ENCODE measurements at regions not wholly inside any gene's neighbourhood (a gene's known extent, or its start where the extent isn't known, plus 50 kb on each side); places are given as distances from the start of the nearest gene placed in this dataset.

DNA sequence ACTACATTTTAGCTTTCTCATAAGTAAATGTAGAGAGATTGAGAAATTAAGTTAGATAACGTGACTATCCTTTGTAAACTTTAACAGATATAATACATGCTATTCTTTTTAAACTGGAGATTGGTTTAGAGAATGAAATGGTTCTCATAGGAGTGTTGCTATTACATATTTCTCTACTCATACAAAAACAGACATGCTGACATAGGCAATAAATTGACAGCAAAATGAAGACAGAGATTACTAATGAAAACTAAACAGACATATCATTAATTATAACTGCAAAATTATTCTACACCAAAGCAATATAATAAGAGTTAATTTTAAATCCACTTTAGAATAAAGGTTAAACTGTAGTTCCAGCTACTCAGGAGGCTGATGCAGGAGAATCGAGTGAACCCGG lies 227.6 kb downstream of the CBLN2 start:
- ATAC-seq (no peak), DNase-seq (no peak)
- H3K27me3 Mint-ChIP-seq (ENCODE audit: low read depth), result no peaks in the 10 kb centered on the region
- no peaks in the 10 kb centered on the region for H3K4me1 Mint-ChIP-seq (ENCODE audit: low read depth)
- H3K4me3 Mint-ChIP-seq, result no peak overlapping the region
- H3K36me3 Mint-ChIP-seq (ENCODE audit: insufficient read depth), result no peaks in the 10 kb centered on the region
- peaks cover 19% of the 10 kb centered on the region for H3K9me3 Mint-ChIP-seq

- Mint-ChIP-seq H3K27me3 (ENCODE audit: low read depth) (no peaks in the 10 kb centered on the region), H3K4me3 (no peak overlapping the region), H3K4me1 (ENCODE audit: low read depth) (no peaks in the 10 kb centered on the region), H3K9me3 (peaks cover 13% of the 10 kb centered on the region), H3K36me3 (ENCODE audit: insufficient read depth) (no peaks in the 10 kb centered on the region)
- DNase-seq, result no peak
- no peak for ATAC-seq
These were observed 260.8 kb downstream of the CBLN2 start for GRCh38 chr18:72283148-72283925.

GRCh38 chr18:72273025-72273424 lies 271.1 kb downstream of the CBLN2 start:
- H3K36me3 Mint-ChIP-seq (ENCODE audit: insufficient read depth), result no peaks in the 10 kb centered on the region
- H3K4me3 Mint-ChIP-seq, result no peak overlapping the region
- H3K9me3 Mint-ChIP-seq, result peaks cover 24% of the 10 kb centered on the region

DNA sequence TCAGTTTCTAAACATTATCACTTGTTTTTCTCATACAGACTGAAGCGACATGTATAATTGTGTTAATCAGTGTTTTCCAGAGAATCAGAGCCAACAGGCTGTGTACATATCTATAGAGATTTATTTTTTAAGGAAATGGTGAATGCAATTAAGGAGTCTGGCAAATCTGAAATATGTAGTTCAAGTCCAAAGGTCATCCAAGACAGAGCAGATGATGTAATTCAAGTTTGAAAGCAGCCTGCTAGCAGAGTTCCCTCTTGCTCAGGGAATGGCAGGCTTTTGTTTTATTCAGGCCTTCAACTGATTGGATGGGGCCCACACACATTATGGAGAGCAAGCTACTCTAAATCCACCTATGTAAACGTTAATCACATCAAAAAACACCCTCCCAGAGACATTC lies 282.6 kb downstream of the CBLN2 start:
- DNase-seq (no peak), ATAC-seq (no peak)
- Mint-ChIP-seq H3K4me1 (ENCODE audit: low read depth) (no peaks in the 10 kb centered on the region), H3K4me3 (no peak overlapping the region), H3K36me3 (ENCODE audit: insufficient read depth) (no peaks in the 10 kb centered on the region), H3K27me3 (ENCODE audit: low read depth) (no peaks in the 10 kb centered on the region), H3K9me3 (no peaks in the 10 kb centered on the region)

More at GRCh38 chr18:72273025-72273424, 271.1 kb downstream of the CBLN2 start:
- Mint-ChIP-seq H3K27me3 (ENCODE audit: low read depth) (no peaks in the 10 kb centered on the region), H3K4me1 (ENCODE audit: low read depth) (no peaks in the 10 kb centered on the region)
- no peak for ATAC-seq
- DNase-seq, result no peak

- Mint-ChIP-seq H3K36me3 (ENCODE audit: insufficient read depth) (no peaks in the 10 kb centered on the region), H3K27me3 (ENCODE audit: low read depth) (no peaks in the 10 kb centered on the region), H3K9me3 (peaks cover 5% of the 10 kb centered on the region), H3K4me1 (ENCODE audit: low read depth) (no peaks in the 10 kb centered on the region), H3K4me3 (no peak overlapping the region)
- DNase-seq, result no peak
- ATAC-seq, result no peak
These were observed 298.1 kb downstream of the CBLN2 start for GRCh38 chr18:72246076-72246475.

DNA sequence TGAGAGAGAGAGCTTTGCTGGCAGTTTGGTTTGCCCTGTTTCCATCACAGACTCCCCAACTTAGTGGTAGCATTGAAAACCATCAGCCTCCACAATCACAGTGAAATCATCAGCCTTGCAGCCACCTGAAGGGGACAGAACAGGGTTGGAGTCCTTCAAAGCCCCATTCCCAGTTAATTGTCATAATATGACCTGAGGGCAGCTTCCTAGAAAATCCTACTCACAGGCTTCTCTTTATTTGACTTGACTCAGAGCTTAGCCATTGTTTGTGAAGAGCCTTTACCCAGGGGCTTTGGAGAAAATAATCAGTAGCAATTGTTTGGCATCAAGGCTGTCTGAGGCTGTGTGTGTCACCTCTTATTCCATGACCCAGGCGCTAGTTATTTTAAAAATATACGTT lies 308.7 kb downstream of the CBLN2 start:
- H3K4me1 Mint-ChIP-seq (ENCODE audit: low read depth), result no peaks in the 10 kb centered on the region
- no peaks in the 10 kb centered on the region for H3K27me3 Mint-ChIP-seq (ENCODE audit: low read depth)
- no peak for ATAC-seq
- peaks cover 6% of the 10 kb centered on the region for H3K9me3 Mint-ChIP-seq
- no peak overlapping the region for H3K4me3 Mint-ChIP-seq
- no peak for DNase-seq
- H3K36me3 Mint-ChIP-seq (ENCODE audit: insufficient read depth), result no peaks in the 10 kb centered on the region

DNA sequence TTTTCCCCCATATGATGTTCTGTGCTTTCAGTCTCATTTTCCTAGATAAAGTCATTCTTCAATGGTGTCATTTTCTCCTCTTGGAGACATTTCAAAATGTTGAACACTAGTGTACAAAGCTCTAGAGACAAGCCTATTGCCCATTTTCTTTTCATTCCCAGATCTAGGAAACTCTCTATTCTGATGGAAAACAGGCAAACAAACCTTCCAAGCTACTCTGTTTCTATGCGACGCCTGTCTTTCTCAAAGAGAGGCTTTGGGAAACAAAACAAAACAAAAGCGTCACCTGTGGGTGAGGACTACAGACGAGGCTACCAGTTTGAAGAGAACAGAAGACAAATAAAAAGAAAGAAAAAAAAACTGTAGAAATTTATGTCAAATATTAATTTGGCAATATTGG lies 311.0 kb downstream of the CBLN2 start:
- DNase-seq (no peak), ATAC-seq (no peak)
- Mint-ChIP-seq H3K27me3 (ENCODE audit: low read depth) (no peaks in the 10 kb centered on the region), H3K4me3 (no peak overlapping the region), H3K36me3 (ENCODE audit: insufficient read depth) (no peaks in the 10 kb centered on the region), H3K9me3 (peaks cover 6% of the 10 kb centered on the region), H3K4me1 (ENCODE audit: low read depth) (no peaks in the 10 kb centered on the region)

- no peaks in the 10 kb centered on the region for H3K27me3 Mint-ChIP-seq (ENCODE audit: low read depth)
- H3K36me3 Mint-ChIP-seq (ENCODE audit: insufficient read depth), result no peaks in the 10 kb centered on the region
- no peaks in the 10 kb centered on the region for H3K4me1 Mint-ChIP-seq (ENCODE audit: low read depth)
- ATAC-seq (no peak), DNase-seq (no peak)
- H3K9me3 Mint-ChIP-seq, result peaks cover 6% of the 10 kb centered on the region
- H3K4me3 Mint-ChIP-seq, result no peak overlapping the region
These were observed 311.5 kb downstream of the CBLN2 start for GRCh38 chr18:72232644-72233043.

DNA sequence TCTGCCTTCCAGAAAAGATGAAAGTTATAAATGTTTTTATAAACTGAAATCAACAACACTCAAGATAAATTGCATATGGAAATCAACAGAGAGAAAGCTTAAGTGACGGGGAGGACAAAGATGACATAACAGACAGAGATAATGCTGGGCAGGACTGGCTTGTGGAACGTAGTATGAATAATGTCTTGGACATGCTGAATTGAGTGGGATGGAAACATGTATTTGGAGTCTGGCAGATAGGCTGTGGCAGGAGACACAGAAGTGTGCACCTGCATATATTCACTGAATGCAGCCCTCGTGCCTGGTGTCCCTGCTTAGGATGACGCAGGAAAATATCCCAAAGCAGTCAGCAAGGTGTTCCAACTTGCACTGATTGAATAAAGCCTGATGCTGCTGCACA lies 318.2 kb downstream of the CBLN2 start:
- H3K9me3 Mint-ChIP-seq, result peaks cover 3% of the 10 kb centered on the region
- no peaks in the 10 kb centered on the region for H3K36me3 Mint-ChIP-seq (ENCODE audit: insufficient read depth)
- H3K27me3 Mint-ChIP-seq (ENCODE audit: low read depth), result no peaks in the 10 kb centered on the region
- ATAC-seq (no peak), DNase-seq (no peak)
- H3K4me3 Mint-ChIP-seq, result no peak overlapping the region
- no peaks in the 10 kb centered on the region for H3K4me1 Mint-ChIP-seq (ENCODE audit: low read depth)

DNA sequence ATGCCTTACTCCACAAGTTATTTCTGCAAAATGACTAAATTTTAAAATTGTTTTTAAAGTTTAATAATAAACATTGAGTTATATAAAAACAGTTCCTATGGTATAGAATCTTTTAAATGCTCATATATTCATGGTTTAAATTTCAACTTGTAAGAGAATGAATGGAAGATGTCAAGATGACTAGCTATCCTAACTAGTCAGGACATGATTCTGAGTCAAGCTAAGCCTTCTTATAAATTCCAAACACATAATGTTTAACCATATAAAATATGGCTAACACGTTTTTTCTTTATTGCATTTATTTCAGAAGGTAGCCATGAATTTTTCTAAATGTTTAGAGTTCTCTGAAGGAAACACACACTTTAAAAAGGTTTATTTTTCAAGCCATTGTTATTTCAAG lies 320.4 kb downstream of the CBLN2 start:
- Mint-ChIP-seq H3K27me3 (ENCODE audit: low read depth) (no peaks in the 10 kb centered on the region), H3K4me3 (no peak overlapping the region), H3K36me3 (ENCODE audit: insufficient read depth) (no peaks in the 10 kb centered on the region)

GRCh38 chr18:72208920-72209676 lies 335.0 kb downstream of the CBLN2 start:
- Mint-ChIP-seq H3K9me3 (peaks cover 9% of the 10 kb centered on the region), H3K36me3 (ENCODE audit: insufficient read depth) (no peaks in the 10 kb centered on the region), H3K4me1 (ENCODE audit: low read depth) (no peaks in the 10 kb centered on the region), H3K4me3 (no peak overlapping the region), H3K27me3 (ENCODE audit: low read depth) (no peaks in the 10 kb centered on the region)
- ATAC-seq (no peak), DNase-seq (no peak)

More for the DNA sequence above, 320.4 kb downstream of the CBLN2 start:
- no peaks in the 10 kb centered on the region for H3K4me1 Mint-ChIP-seq (ENCODE audit: low read depth)
- H3K9me3 Mint-ChIP-seq, result peaks cover 7% of the 10 kb centered on the region
- DNase-seq (no peak), ATAC-seq (no peak)

DNA sequence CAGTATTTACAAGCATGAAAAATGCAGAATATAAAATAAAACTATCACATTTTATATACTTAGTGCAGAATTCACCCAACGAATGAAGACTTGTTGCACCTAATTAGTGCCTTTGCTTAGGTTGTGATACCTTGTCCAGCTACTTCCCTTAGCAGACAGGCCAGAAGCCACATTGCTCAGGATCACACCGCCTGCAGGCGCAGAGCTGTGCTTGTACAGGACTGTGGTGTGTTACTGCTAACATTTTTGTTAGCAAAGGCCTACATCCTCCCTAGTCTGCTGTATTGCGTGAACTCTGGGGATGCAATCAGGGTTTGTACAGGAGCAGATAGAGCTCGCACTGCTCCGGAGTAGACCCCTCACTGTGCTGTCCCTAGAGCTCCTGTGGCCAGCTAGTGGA lies 336.9 kb downstream of the CBLN2 start:
- H3K4me3 Mint-ChIP-seq, result no peak overlapping the region
- no peaks in the 10 kb centered on the region for H3K27me3 Mint-ChIP-seq (ENCODE audit: low read depth)
- H3K36me3 Mint-ChIP-seq (ENCODE audit: insufficient read depth), result no peaks in the 10 kb centered on the region
- DNase-seq (no peak), ATAC-seq (no peak)
- peaks cover 7% of the 10 kb centered on the region for H3K9me3 Mint-ChIP-seq
- no peaks in the 10 kb centered on the region for H3K4me1 Mint-ChIP-seq (ENCODE audit: low read depth)

DNA sequence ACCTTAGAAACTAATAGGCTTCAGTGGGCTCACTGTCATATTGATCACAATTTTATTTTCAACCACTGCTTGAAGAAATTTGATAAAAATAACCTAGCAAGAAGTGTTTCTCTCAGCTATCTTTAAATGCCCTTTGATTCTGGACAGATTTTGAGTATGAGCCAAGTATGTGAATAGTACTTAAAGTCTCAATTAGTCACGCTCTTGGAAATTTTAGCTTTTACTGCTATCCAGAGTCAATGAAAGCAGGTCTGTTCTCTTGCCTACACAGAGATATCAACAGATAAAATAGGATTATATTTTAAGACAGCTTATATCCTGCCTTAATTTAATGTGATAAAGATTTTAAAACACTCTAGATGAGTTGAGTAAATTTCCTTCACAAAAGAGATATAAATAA lies 337.3 kb downstream of the CBLN2 start:
- Mint-ChIP-seq H3K4me3 (no peak overlapping the region), H3K4me1 (ENCODE audit: low read depth) (no peaks in the 10 kb centered on the region), H3K36me3 (ENCODE audit: insufficient read depth) (no peaks in the 10 kb centered on the region), H3K27me3 (ENCODE audit: low read depth) (no peaks in the 10 kb centered on the region), H3K9me3 (peaks cover 7% of the 10 kb centered on the region)
- DNase-seq (no peak), ATAC-seq (no peak)

DNA sequence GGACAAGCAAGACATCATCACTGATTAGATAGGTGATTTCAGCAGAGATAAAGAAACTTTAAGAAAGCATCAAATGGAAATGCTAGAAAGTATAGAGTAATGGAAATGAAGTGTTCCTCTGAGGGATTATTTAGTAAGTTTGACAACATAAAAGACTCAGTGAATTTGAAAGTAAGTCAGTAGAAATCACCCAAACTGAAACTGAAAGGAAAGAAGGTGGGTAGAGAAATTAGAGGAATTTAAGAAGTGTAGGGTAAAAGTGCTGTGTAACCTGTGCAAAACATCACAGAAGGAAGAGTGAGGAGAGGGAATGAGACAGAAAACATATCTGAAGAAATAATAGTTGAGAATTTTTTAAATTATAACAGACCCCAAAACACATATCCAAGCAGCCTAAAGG lies 343.1 kb downstream of the CBLN2 start:
- H3K27me3 Mint-ChIP-seq (ENCODE audit: low read depth), result no peaks in the 10 kb centered on the region
- no peaks in the 10 kb centered on the region for H3K4me1 Mint-ChIP-seq (ENCODE audit: low read depth)
- ATAC-seq, result no peak
- no peak overlapping the region for H3K4me3 Mint-ChIP-seq
- no peaks in the 10 kb centered on the region for H3K36me3 Mint-ChIP-seq (ENCODE audit: insufficient read depth)
- peaks cover 3% of the 10 kb centered on the region for H3K9me3 Mint-ChIP-seq
- no peak for DNase-seq

GRCh38 chr18:72197591-72197990 lies 346.6 kb downstream of the CBLN2 start:
- DNase-seq (no peak), ATAC-seq (no peak)
- no peak overlapping the region for H3K4me3 Mint-ChIP-seq
- H3K27me3 Mint-ChIP-seq (ENCODE audit: low read depth), result no peaks in the 10 kb centered on the region
- H3K9me3 Mint-ChIP-seq, result peaks cover 6% of the 10 kb centered on the region
- H3K4me1 Mint-ChIP-seq (ENCODE audit: low read depth), result no peaks in the 10 kb centered on the region
- no peaks in the 10 kb centered on the region for H3K36me3 Mint-ChIP-seq (ENCODE audit: insufficient read depth)
